Astrocyte of the spinal cord (primary cell): ENCODE measurements at regions not wholly inside any gene's neighbourhood (a gene's known extent, or its start where the extent isn't known, plus 50 kb on each side); places are given as distances from the start of the nearest gene placed in this dataset.

Source experiments
- DNase-seq: peaks from one replicate; pipeline ENCODE4 v3.0.0; 2011; ENCODE audit warnings: low read depth, low spot score
- H3K4me3 ChIP-seq: 2 replicates; pipeline ENCODE4 v1.5.1; 2011; ENCODE audit warnings: low read depth, mild to moderate bottlenecking, low read length, moderate library complexity
- CTCF ChIP-seq: IDR thresholded peaks from 2 replicates; pipeline ENCODE4 v1.5.1; 2012; ENCODE audit warnings: low read depth, mild to moderate bottlenecking, low read length, inconsistent platforms
- in situ Hi-C: cut with HindIII; loops from 2 replicates; pipeline ENCODE4 v1.10.0; 2017; ENCODE audit warnings: low sequenced_read_pairs

DNA sequence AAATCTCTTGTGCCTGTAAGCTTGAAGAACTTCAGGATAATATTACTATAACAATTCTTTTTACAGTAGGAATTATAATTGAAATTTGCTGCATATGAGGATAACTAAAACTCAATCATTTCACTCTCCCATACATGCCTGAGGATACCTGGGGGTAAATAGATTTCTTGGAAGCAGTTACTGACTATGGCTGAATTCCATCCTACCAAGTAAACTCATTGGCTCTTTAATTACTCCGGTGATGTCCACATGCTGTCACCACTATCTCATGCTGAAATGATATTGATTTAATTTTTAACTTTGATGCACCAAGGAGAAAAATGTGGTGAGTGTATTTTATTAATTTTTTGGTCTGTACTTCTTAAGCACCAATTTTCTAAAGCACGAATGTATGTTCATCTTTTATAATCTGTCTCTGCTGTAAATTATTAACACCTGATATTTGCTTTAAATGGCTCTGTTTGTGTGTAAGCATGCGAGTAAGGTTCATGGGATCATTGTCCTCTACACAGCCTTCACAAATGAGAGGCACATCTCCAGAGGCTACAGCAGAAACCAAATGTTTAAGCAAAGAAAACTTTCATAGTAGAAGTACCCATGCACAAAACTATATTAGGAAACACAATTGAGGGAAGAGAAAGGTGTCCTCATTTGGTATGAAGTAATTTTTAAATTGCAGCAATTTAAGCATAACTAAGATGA lies 164.2 kb upstream of the POU3F2 start:
- in situ Hi-C loops, result no loop called here
- no peak for DNase-seq
- TF ChIP-seq CTCF, result no peak
- H3K4me3 ChIP-seq, result no peak overlapping the region

DNA sequence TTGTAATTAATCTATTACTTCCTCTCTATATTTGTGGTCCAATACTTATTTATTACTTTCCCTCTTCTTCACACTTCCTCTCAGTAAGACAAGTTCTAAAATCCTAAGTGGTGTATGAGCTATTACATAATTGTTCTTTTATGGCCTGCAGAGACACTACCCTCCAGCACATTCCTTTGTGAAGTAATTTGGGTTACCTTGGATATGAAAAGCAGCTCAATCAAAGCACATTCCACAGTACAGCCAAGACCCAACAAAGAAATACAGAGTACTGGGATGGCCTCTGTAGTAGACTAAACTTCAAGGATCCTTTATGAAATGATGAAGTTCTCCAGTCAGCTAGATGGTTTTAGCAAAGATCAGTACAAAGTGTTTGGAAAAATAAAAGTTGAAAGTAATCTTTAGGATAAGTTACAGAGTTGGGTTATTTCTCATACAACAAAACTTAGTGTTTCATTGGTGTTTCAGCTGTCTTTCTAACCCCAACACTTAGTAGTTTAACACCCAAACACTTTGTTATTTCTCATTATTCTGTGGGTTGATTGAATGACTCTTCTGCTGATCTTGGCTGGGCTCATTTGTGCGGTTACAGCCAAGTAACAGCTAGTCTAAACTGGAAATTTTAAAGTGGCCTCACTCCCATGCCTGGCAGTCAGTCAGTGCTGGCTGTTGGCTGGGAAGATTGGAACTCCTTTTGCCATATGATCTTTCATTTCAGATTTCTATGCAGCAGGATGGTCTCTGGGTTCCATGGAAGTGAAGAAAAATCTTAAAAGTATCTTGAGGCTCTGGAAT lies 161.5 kb upstream of the POU3F2 start:
- no peak overlapping the region for H3K4me3 ChIP-seq
- in situ Hi-C loops, result no loop called here
- TF ChIP-seq CTCF, result no peak
- peak; percentile 38 for DNase-seq

DNA sequence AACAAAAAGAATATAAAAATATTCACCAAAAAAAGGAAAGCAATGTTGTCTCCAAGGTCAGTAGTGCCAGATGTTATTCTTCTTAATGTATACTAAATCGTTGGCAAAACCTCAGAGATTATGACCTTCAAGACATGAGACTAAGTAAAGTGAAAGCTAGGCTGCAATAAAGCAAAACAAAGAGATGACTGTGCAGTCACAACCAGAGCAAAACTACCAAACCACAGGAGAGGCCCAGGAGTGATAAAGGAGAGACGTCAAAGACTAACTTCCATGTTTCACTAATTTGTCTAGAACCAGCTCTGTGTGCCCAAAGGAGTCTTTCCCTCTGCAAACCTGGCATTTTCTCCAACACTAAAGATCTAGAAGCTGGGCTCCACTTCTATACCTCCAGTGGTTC lies 155.9 kb upstream of the POU3F2 start:
- in situ Hi-C loops, result no loop called here
- no peak for TF ChIP-seq CTCF
- DNase-seq, result no peak

GRCh38 chr6:98686008-98686601 lies 148.3 kb upstream of the POU3F2 start:
- no peak for TF ChIP-seq CTCF
- in situ Hi-C loops, result no loop called here
- no peak for DNase-seq
- H3K4me3 ChIP-seq, result no peak overlapping the region

More for the DNA sequence above, 155.9 kb upstream of the POU3F2 start:
- no peak overlapping the region for H3K4me3 ChIP-seq

DNA sequence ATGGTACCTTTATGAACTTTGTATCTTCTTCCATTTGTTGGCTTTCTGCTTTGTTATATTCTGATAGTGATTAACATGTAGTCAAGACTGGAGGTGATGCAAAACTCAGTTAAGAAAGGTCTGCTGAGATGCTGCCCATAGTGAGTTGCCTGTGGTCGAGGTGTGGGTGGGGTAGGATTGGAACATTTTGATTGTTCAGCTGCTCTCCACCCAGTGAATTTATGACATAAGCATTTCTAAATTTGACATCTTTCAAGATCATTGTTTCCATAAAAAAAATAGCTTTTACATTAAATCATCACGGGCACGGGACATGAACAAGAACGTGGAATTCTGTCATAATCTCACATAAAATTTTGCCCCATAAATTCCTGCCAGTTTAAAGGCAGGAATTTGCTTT lies 146.6 kb upstream of the POU3F2 start:
- TF ChIP-seq CTCF, result no peak
- no peak overlapping the region for H3K4me3 ChIP-seq
- DNase-seq, result no peak
- in situ Hi-C loops, result no loop called here

GRCh38 chr6:98695091-98695801 lies 139.1 kb upstream of the POU3F2 start:
- in situ Hi-C loops, result no loop called here

More at GRCh38 chr6:98695091-98695801, 139.1 kb upstream of the POU3F2 start:
- DNase-seq, result no peak
- no peak for TF ChIP-seq CTCF
- no peak overlapping the region for H3K4me3 ChIP-seq
